ENCODE measurements at regions not wholly inside any gene's neighbourhood (a gene's known extent, or its start where the extent isn't known, plus 50 kb on each side); places are given as distances from the start of the nearest gene placed in this dataset.

DNA sequence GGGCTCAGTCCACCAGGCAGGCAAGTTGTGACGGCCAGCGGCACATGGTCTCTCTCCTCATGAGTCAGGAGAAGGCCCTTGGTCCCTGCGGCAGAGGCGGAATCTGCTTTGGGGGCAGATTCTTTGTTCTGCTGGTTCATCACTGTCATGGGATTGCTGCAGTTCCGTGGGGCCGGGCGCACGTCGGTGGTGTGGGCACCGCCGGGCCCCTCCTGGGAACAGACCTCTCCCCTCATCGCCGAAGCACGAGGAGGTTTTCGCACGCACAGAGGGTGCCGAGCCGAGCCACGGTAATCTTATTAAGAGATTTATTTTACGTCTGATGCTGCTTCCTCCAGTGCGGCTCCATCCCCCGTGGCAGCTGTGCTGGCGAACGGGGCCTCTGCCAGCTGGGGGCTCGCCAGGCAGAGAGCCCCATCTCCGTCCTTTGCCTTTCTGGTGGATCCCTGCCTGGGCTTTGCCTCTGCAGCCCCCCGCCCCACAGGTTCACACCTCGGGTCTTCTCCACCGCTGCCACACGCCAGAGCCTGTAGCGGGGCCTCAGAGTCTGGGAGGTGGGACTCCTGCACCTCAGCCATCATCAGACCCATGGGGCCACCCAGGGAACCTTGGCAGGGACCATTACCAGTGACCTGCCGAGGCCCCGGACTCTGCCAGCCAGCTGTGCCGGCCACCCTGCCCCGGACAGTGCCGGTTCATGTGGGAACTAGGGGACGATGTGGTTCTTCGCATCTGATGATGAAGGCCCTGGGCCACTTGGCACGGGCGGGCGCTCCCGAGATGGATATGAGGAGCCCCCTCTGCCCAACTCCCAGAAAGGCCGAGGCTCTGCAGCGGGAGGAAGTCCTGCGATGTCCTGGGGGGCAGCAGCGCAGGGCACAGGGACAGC is 86.7 kb upstream of the NKX1-1 start:
- Histone ChIP-seq H3K4me1 (replicated peaks in 1 of 2) (no peaks in the 10 kb centered on the region), H3K27ac (no peak overlapping the region), H3K9me3 (replicated peaks in 1 of 3) (no peaks in the 10 kb centered on the region), H3K27me3 (peaks cover 41% of the 10 kb centered on the region), H3K36me3 (replicated peaks in 1 of 2) (no peaks in the 10 kb centered on the region), H3K4me3 (no peak overlapping the region)
- 64 to 83% (median 74%) methylated on average over 34 to 46 of the region's 46 CpGs for WGBS, 4 donors
- intact Hi-C loops (cut with DNase I): no loop called here
- TF ChIP-seq, protein P1, sequence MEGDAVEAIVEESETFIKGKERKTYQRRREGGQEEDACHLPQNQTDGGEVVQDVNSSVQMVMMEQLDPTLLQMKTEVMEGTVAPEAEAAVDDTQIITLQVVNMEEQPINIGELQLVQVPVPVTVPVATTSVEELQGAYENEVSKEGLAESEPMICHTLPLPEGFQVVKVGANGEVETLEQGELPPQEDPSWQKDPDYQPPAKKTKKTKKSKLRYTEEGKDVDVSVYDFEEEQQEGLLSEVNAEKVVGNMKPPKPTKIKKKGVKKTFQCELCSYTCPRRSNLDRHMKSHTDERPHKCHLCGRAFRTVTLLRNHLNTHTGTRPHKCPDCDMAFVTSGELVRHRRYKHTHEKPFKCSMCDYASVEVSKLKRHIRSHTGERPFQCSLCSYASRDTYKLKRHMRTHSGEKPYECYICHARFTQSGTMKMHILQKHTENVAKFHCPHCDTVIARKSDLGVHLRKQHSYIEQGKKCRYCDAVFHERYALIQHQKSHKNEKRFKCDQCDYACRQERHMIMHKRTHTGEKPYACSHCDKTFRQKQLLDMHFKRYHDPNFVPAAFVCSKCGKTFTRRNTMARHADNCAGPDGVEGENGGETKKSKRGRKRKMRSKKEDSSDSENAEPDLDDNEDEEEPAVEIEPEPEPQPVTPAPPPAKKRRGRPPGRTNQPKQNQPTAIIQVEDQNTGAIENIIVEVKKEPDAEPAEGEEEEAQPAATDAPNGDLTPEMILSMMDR (IDR thresholded peaks at IDR 0.05): no peak
- TF ChIP-seq POLR2A (IDR thresholded peaks at IDR 0.05): no peak
- DNase-seq: peak in 1 of 7 donors; percentile 9

DNA sequence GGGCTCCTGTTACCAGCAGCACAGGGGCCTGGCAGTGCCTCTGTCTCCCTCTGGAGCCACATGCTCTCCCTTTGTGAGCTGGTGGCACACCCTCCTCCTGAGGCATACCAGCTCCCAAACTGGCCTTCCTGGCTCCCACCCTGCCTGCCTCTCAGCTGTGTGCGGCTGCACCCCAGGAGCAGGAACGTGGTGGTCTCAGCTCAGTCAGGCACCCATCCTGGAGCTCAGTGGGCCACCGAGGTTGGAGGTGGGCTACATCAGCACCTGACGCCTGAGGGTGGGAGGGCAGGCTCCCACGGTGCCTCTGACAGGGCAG is 85.9 kb upstream of the NKX1-1 start:
- peak in 1 of 7 donors; percentile 1 for DNase-seq
- H3K4me3 ChIP-seq: no peak overlapping the region
- WGBS, 4 donors: 64 to 91% (median 64%) methylated on average over 3 to 5 of the region's 5 CpGs; no CpG with 5 or more reads in 1 of the 4 donors
- H3K4me1 ChIP-seq (replicated peaks in 1 of 2): no peaks in the 10 kb centered on the region
- TF ChIP-seq POLR2A (IDR thresholded peaks at IDR 0.05): no peak
- TF ChIP-seq, protein P1 (IDR thresholded peaks at IDR 0.05): no peak
- intact Hi-C loops (cut with DNase I): no loop called here
- no peak overlapping the region for H3K27ac ChIP-seq
- H3K27me3 ChIP-seq: peaks cover 43% of the 10 kb centered on the region
- no peaks in the 10 kb centered on the region for H3K36me3 ChIP-seq (replicated peaks in 1 of 2)
- no peaks in the 10 kb centered on the region for H3K9me3 ChIP-seq (replicated peaks in 1 of 3)

DNA sequence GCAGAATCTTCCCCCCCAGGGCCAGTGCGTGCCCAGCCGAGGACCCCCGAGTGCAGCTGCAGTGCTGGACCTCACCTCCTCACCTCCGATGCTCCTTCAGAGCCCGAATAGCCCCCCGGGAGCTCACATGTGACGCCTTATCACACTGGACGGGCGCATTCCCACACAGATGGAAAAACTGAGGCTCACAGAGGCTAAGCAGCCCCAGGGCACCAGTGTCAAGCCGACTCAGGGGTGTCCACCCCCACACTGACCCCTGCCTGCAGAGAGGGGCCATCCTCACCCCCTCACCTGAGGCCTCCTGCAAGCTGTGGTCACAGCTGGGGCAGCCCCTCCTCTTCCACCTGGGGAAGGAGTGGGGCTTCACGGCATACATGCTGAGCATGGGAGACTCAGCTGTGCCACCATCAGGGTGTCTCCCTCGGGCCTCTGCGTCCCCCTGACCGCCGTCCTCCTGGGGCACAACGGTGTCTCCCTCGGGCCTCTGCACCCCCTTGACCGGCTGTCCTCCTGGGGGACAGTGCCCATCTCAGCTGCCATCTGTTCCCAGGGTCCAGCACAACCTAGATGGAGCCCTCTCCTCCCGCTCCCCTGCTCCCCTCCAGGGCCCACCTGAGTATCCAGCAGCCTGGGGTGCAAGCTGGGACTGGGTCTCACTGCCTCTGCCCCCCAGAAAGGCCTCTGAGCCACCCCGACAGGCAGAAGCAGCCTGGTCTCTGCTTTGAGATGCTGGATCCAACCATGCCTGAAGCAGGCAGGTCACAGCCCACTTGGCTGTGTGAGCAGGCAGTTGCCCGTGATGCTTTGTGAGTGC is 85.3 kb upstream of the NKX1-1 start:
- H3K27me3 ChIP-seq: peaks cover 43% of the 10 kb centered on the region

More for the DNA sequence above, 85.3 kb upstream of the NKX1-1 start:
- Histone ChIP-seq H3K4me1 (replicated peaks in 1 of 2) (no peaks in the 10 kb centered on the region), H3K9me3 (replicated peaks in 1 of 3) (no peaks in the 10 kb centered on the region), H3K36me3 (replicated peaks in 1 of 2) (no peaks in the 10 kb centered on the region), H3K4me3 (no peak overlapping the region), H3K27ac (no peak overlapping the region)
- intact Hi-C loops (cut with DNase I): no loop called here
- DNase-seq: peak in 1 of 7 donors; percentile 5
- no peak for TF ChIP-seq POLR2A (IDR thresholded peaks at IDR 0.05)
- TF ChIP-seq, protein P1 (IDR thresholded peaks at IDR 0.05): no peak
- WGBS, 4 donors: 54 to 81% (median 78%) methylated on average over 4 to 21 of the region's 21 CpGs
